Thyroid gland (tissue), 4 donors: ENCODE measurements at regions not wholly inside any gene's neighbourhood (a gene's known extent, or its start where the extent isn't known, plus 50 kb on each side); places are given as distances from the start of the nearest gene placed in this dataset.

Experiments used
- CTCF ChIP-seq, 6 experiments: fragments of 200-600 bp in 3 of 6; fragments of 450-650 bp in 3 of 6; sonication (generic) in 3 of 6; IDR thresholded peaks; one replicate each; pipeline ENCODE4 v1.5.1; 2016 to 2019; ENCODE audit warnings: antibody characterized with exemption in 6 of 6, mild to moderate bottlenecking in 2 of 6, inconsistent platforms in 1 of 6, moderate library complexity in 1 of 6
- POLR2A ChIP-seq, 2 donors: fragments of 450-650 bp; IDR thresholded peaks; one replicate each; pipeline ENCODE4 v1.6.1; 2017; ENCODE audit warnings: antibody characterized with exemption in 2 of 2, mild to moderate bottlenecking in 2 of 2, moderate library complexity in 1 of 2

DNA sequence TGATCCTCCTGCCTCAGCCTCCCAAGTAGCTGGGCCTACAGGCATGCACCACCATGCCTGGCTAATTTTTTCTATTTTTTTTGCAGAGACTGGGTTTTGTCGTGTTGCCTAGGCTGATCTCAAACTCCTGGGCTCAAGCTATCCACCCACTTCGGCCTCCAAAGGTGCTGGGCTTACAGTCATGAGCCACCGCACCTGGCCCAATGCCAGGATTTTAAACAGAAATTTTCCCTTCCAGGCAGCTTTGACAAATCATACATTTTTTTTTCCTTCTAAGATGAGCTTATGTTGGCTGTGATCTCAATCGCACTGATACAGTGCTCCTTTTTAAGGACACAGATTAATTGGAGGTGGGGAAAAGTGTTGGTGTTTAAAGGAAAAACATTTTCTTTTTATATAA, 73.2 kb upstream of the CD2AP start:
- TF ChIP-seq POLR2A (IDR thresholded peaks at IDR 0.05) = no peak
- TF ChIP-seq CTCF (IDR thresholded peaks at IDR 0.05) = no peak
